ENCODE measurements at regions not wholly inside any gene's neighbourhood (a gene's known extent, or its start where the extent isn't known, plus 50 kb on each side); places are given as distances from the start of the nearest gene placed in this dataset.

GRCh38 chr4:137668885-137669545 lies 136.7 kb upstream of the PCDH18 start:
- Histone ChIP-seq H3K9ac (ENCODE audit: low read depth, low read length) (no peak overlapping the region), H3K9me3 (ENCODE audit: insufficient read depth, low read length, severe bottlenecking) (no peaks in the 10 kb centered on the region), H2AFZ (ENCODE audit: low read depth, low read length) (no peak overlapping the region), H3K79me2 (ENCODE audit: insufficient read depth, low read length) (no peaks in the 10 kb centered on the region), H3K36me3 (ENCODE audit: insufficient read depth, low read length) (no peaks in the 10 kb centered on the region), H3K4me2 (ENCODE audit: insufficient read depth, low read length) (no peak overlapping the region), H3K27me3 (ENCODE audit: insufficient read depth, low read length, poor library complexity) (no peaks in the 10 kb centered on the region), H3K27ac (ENCODE audit: low read length) (no peak overlapping the region), H4K20me1 (ENCODE audit: insufficient read depth, low read length) (no peaks in the 10 kb centered on the region), H3K4me3 (ENCODE audit: low read depth in 1 of 2, low read length in 2 of 2) (no peak overlapping the region), H3K4me1 (ENCODE audit: insufficient read depth, low read length) (no peaks in the 10 kb centered on the region)
- ATAC-seq (ENCODE audit: insufficient read depth, low read depth) (no peak), DNase-seq (no peak)
- TF ChIP-seq EZH2 (IDR thresholded peaks at IDR 0.05; ENCODE audit: borderline replicate concordance, low read depth, low read length, severe bottlenecking): no peak
- no peak for TF ChIP-seq CTCF (IDR thresholded peaks at IDR 0.05; ENCODE audit: borderline replicate concordance, extremely low read depth, low read length, poor library complexity, severe bottlenecking)

GRCh38 chr4:137664416-137664815 lies 132.1 kb upstream of the PCDH18 start:
- no peaks in the 10 kb centered on the region for H4K20me1 ChIP-seq (ENCODE audit: insufficient read depth, low read length)
- ATAC-seq (ENCODE audit: insufficient read depth, low read depth) (no peak), DNase-seq (no peak)
- H2AFZ ChIP-seq (ENCODE audit: low read depth, low read length): no peak overlapping the region
- H3K79me2 ChIP-seq (ENCODE audit: insufficient read depth, low read length): no peaks in the 10 kb centered on the region
- H3K4me3 ChIP-seq (ENCODE audit: low read depth in 1 of 2, low read length in 2 of 2): no peak overlapping the region
- no peaks in the 10 kb centered on the region for H3K9me3 ChIP-seq (ENCODE audit: insufficient read depth, low read length, severe bottlenecking)
- H3K36me3 ChIP-seq (ENCODE audit: insufficient read depth, low read length): no peaks in the 10 kb centered on the region
- H3K4me1 ChIP-seq (ENCODE audit: insufficient read depth, low read length): no peaks in the 10 kb centered on the region
- no peak overlapping the region for H3K27ac ChIP-seq (ENCODE audit: low read length)
- TF ChIP-seq CTCF (IDR thresholded peaks at IDR 0.05; ENCODE audit: borderline replicate concordance, extremely low read depth, low read length, poor library complexity, severe bottlenecking): no peak
- no peak for TF ChIP-seq EZH2 (IDR thresholded peaks at IDR 0.05; ENCODE audit: borderline replicate concordance, low read depth, low read length, severe bottlenecking)
- H3K9ac ChIP-seq (ENCODE audit: low read depth, low read length): no peak overlapping the region
- H3K4me2 ChIP-seq (ENCODE audit: insufficient read depth, low read length): no peak overlapping the region
- H3K27me3 ChIP-seq (ENCODE audit: insufficient read depth, low read length, poor library complexity): no peaks in the 10 kb centered on the region

GRCh38 chr4:137664046-137664387 lies 131.7 kb upstream of the PCDH18 start:
- H3K27ac ChIP-seq (ENCODE audit: low read length): no peak overlapping the region

More at GRCh38 chr4:137664046-137664387, 131.7 kb upstream of the PCDH18 start:
- Histone ChIP-seq H3K27me3 (ENCODE audit: insufficient read depth, low read length, poor library complexity) (no peaks in the 10 kb centered on the region), H3K36me3 (ENCODE audit: insufficient read depth, low read length) (no peaks in the 10 kb centered on the region), H3K9ac (ENCODE audit: low read depth, low read length) (no peak overlapping the region), H4K20me1 (ENCODE audit: insufficient read depth, low read length) (no peaks in the 10 kb centered on the region), H3K4me1 (ENCODE audit: insufficient read depth, low read length) (no peaks in the 10 kb centered on the region), H3K4me2 (ENCODE audit: insufficient read depth, low read length) (no peak overlapping the region), H3K4me3 (ENCODE audit: low read depth in 1 of 2, low read length in 2 of 2) (no peak overlapping the region), H2AFZ (ENCODE audit: low read depth, low read length) (no peak overlapping the region), H3K79me2 (ENCODE audit: insufficient read depth, low read length) (no peaks in the 10 kb centered on the region), H3K9me3 (ENCODE audit: insufficient read depth, low read length, severe bottlenecking) (no peaks in the 10 kb centered on the region)
- DNase-seq (no peak), ATAC-seq (ENCODE audit: insufficient read depth, low read depth) (no peak)
- no peak for TF ChIP-seq CTCF (IDR thresholded peaks at IDR 0.05; ENCODE audit: borderline replicate concordance, extremely low read depth, low read length, poor library complexity, severe bottlenecking)
- no peak for TF ChIP-seq EZH2 (IDR thresholded peaks at IDR 0.05; ENCODE audit: borderline replicate concordance, low read depth, low read length, severe bottlenecking)
